ENCODE measurements at regions not wholly inside any gene's neighbourhood (a gene's known extent, or its start where the extent isn't known, plus 50 kb on each side); places are given as distances from the start of the nearest gene placed in this dataset.
"Not testable (repeated sequence)": the region's sequence is repeated elsewhere in the genome, so short reads cannot be mapped to it uniquely, and the experiment has no call there.

- DNase-seq = no peak
Observed at GRCh38 chr2:156003780-156004179, 328.7 kb downstream of the NR4A2 start.

DNA sequence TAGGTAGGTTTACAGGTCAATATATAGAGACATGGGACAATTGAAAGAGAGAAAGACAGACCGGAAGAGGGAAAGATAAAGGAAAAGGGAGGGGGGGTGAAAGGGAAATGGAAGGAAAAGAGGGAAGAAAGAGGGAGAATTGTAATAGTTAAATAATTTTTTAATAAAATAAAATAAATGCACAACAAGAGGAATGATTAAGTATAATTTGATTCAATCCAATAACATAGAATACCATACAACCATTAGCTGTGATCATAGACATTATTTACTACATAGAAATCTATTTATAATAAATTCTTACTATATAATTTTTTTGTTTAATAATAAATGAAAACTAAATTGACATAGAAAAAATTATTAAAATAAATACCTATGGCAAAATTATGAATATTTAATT, 330.7 kb downstream of the NR4A2 start:
- DNase-seq = no peak

DNA sequence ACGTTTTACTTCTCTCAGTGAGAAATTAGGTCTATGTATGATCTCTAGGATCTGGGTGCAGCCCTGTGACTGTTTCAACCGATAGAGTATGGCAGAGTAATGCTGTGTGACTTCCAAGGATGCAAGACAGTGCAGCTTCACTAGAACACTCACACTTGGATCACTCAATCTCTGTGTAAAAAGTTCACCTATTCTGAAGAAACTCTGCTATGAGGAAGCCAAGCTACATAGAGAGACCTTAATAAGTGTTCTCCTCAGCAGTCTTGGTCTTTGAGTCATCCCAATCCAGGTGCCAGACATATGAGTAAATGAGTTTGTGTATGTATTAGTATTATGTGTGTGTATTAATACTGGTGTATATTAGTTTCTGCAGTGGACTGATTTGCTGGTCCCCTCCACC, 335.0 kb downstream of the NR4A2 start:
- no peak for DNase-seq

- DNase-seq = no peak
Observed at GRCh38 chr2:155994315-155994714, 338.2 kb downstream of the NR4A2 start.

GRCh38 chr2:155983845-155984244, 348.7 kb downstream of the NR4A2 start:
- DNase-seq = no peak

- no peak for DNase-seq
Observed at GRCh38 chr2:155982135-155982534, 350.4 kb downstream of the NR4A2 start.

DNA sequence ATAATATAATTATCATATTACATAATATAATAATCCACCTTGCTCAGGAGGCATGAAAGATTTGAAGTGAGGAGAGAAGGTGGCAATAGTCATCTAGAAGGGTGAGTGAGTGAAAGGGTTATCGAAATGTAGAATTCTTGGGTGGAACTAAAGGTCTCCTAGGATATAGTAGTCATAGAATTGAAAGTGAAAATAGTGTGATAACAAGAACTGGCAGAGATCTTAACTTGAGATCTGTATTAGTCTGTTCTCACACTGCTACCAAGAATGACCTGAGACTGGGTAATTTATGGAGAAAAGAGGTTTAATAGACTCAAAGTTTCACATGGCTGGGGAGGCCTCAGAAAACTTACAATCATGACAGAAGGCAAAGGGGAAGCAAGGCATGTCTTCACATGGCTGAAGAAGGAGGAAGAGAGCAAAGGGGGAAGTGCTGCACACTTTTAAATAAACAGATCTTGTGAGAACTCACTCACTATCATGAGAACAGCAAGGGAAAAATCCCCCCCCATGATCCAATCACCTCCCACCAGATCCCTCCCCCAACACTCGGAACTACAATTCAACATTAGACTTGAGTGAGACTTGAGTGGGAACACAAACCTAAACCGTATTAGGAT, 351.5 kb downstream of the NR4A2 start:
- DNase-seq = no peak

DNA sequence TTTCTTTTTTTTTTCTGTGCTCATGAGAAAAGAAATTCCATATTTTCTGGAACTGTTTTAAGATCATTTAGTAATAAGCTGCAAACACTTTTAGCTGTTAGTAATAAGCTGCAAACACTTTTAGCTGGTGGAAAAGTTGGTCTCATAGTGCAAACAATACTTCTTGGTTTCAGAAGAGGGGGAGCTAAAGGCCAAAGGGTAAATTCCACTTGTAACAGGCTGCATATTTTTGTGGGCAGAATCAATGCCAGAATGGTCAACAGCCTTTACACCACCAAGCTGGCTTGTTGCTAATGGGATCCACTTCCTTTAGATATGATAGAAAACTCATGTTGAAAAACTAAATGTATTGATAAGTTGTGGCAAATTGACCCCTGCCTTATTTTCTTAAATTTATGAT, 356.8 kb downstream of the NR4A2 start:
- DNase-seq = no peak

DNA sequence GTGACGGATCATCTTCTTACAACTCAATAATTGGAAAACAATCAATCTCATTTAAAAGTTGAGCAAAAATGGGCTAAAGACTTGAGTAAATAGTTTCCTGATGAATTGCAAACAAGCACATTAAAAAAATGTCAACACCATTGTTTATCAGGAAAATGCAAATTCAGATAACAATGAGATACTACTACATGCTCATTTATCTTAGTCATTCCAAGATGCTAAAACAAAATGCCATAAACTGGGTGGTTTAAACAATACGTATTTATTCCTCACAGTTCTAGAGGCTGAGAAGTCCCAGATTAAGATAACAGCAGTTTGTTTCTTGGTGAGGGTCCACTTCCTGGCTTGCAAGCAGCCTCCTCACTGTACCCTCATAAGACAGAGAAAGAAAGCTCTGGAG, 359.6 kb downstream of the NR4A2 start:
- DNase-seq = no peak

GRCh38 chr2:155966064-155966471, 366.5 kb downstream of the NR4A2 start:
- DNase-seq = not testable (repeated sequence)

- DNase-seq = no peak
Observed at GRCh38 chr2:155965415-155966063, 367.0 kb downstream of the NR4A2 start.

- DNase-seq = no peak
Observed at GRCh38 chr2:155961641-155962040, 370.9 kb downstream of the NR4A2 start.

- no peak for DNase-seq
Observed at GRCh38 chr2:155958834-155959233, 373.7 kb downstream of the NR4A2 start.

DNA sequence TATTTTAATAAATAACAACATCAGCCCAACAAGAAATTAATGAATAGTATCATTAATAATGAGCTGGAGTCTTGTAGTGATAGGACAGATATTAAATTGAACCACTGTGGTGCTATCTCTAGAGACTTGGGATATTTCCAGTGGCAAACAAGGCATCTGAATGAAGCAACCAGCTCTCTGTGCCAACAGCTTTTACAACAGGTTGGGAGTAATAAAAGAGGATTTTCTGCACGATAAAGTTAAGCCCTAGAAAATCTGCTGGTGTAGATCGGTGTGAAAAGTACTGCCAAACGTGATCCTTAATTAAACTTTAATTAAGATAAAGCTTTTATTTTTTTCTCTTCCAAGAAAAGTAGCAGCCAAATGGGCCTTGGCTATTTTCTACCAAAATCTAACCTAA, 385.5 kb downstream of the NR4A2 start:
- DNase-seq = no peak

DNA sequence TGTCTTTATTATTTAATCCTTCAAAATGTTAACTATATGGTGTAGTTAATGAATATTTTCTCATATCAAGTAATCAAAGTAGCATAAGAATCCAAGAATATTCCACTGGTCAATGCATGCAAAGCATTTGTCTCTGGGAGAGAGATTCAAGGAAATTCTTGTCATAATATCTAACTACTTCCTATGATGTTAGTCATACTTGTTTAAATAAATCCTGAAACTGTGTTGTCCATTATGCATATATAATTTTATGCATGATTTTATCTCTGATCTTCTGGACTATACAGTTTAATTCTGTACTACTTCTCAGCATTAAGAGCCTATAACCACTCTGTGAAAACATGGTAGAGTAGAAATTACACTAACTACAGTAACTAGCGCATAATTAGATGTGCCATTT, 388.3 kb downstream of the NR4A2 start:
- no peak for DNase-seq

GRCh38 chr2:155930312-155930711, 402.2 kb downstream of the NR4A2 start:
- no peak for DNase-seq

DNA sequence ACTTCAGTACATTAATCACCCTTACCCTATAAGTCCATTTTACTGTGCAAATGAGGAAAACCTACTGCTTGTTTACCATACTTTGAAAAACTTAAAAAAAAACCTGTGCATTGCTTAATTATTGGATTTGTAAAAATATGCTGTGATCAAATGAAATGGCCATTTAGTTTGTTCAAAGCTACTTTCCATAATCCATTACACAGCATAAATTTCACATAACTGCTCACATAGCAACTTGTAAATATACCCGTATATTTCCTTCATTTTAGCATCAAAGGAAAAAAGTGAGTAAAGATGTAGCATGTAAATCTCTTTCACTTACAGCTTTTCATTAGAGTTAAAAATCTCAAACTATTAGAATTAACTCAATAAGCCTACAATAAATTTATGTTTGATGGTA, 415.1 kb downstream of the NR4A2 start:
- no peak for DNase-seq

- DNase-seq = no peak
Observed at GRCh38 chr2:155913356-155913755, 419.2 kb downstream of the NR4A2 start.

- no peak for DNase-seq
Observed at GRCh38 chr2:155908567-155908966, 424.0 kb downstream of the NR4A2 start.

GRCh38 chr2:155907211-155907610, 425.3 kb downstream of the NR4A2 start:
- DNase-seq = no peak

DNA sequence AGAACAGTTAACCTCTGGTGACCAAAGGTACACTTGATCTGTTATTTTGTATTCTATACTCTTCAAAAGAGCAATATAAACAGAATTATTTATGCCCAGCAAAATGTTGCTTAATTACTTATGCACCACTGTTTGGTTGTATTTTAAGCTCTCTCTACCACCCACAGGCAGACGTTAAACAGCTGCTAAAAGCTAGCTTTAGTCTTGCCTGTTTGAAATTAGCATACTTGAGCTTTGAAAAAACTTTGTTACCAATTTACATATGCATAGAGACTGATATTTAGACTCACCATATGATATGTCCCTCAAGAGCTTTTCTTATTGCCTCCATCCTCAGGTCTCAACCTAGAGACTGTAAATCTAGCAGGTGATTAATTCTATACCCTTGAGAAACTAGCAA, 426.9 kb downstream of the NR4A2 start:
- DNase-seq = no peak

GRCh38 chr2:155904720-155905119, 427.8 kb downstream of the NR4A2 start:
- no peak for DNase-seq

DNA sequence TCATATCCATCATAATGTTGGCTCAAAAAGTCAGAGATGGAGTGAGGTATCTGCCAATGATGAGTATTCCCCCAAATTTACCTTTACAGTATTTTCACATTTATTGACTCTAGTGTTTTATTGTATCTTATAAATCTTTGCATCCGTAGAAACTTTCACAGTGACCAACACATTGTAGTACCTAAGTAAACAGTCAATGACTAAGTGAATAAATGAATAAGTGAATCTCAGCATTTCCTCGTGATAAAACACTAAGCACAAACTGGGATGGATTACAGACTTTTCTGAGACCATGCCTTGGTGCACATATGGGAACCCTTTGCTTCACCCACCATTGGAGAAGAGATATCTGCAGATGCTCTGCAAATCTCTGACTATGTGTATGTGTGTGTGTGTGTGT, 429.9 kb downstream of the NR4A2 start:
- DNase-seq = no peak

DNA sequence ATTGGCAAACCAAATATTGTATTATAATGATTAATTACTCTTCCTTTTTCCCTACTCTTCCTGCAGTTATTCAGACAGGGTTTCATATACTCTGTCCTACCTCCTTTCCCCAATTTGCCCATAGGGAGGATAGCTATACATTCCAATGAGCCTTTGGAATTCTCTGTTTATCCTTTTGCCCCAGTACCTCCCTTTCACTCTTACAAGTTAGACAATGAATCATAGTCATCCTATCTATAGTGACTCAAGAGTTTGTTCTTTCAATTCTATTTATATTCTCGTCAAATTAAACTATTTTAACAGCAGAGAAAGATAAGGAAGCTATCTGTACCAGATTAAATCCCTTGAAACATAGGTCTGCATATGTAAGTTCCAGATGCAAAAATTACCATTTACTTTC, 437.5 kb downstream of the NR4A2 start:
- no peak for DNase-seq

GRCh38 chr2:155880382-155880781, 452.1 kb downstream of the NR4A2 start:
- not testable (repeated sequence) for DNase-seq

All from stimulated activated CD4-positive, alpha-beta T cell treated with anti-CD3 and anti-CD28 coated beads, Interleukin-4, amount 100 ng/mL, for 4 hours (primary cell).